GM10248 (cell line): ENCODE measurements at regions not wholly inside any gene's neighbourhood (a gene's known extent, or its start where the extent isn't known, plus 50 kb on each side); places are given as distances from the start of the nearest gene placed in this dataset.
"Not testable (repeated sequence)": the region's sequence is repeated elsewhere in the genome, so short reads cannot be mapped to it uniquely, and the experiment has no call there.

Source experiments
- CTCF ChIA-PET: fragments of 300-600 bp; sonication (Branson Sonifier 250); formaldehyde crosslinking; extraction: SDS; loops from one replicate; lab custom pipeline; 2021; ENCODE audit warnings: antibody characterized with exemption; lab: Yijun Ruan, JAX
- POLR2A ChIA-PET: fragments of 350-650 bp; sonication (Branson Sonifier 250); formaldehyde crosslinking; extraction: SDS; loops from one replicate; lab custom pipeline; 2020; ENCODE audit warnings: antibody characterized with exemption; lab: Yijun Ruan, JAX
- DNase-seq: peaks from one replicate; pipeline ENCODE4 v3.0.0; 2012; ENCODE audit errors: extremely low spot score
- CTCF ChIP-seq: IDR thresholded peaks from 2 replicates; pipeline ENCODE4 v1.5.1; 2012; ENCODE audit warnings: mild to moderate bottlenecking, low read depth; ENCODE audit errors: extremely low read depth, missing control alignments, control extremely low read depth

DNA sequence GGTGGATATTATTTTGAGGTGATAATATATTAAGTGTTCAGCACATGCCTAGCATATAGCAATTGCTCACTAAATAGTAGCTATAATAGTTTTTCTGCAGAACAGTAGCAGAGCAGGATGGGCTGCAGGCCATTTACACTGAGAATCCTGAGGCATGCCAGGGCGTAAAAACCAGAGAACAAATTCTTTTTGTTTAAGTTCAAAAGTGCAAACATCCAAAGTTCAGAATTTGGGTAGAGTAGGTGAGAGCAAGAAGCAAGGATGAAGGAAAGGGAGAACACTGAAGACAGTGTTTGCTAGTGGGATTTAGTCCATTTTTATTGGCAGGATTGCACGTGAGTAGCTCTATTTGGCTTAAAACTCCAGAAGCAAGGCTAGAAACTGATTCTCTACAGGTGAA is 72.0 kb upstream of the RHOBTB1 start:
- no peak for DNase-seq
- TF ChIP-seq CTCF: no peak
- POLR2A ChIA-PET: no interaction called here
- CTCF ChIA-PET: no interaction called here

GRCh38 chr10:61010863-61011262 is 66.9 kb upstream of the RHOBTB1 start:
- POLR2A ChIA-PET: no interaction called here
- CTCF ChIA-PET: no interaction called here
- no peak for DNase-seq
- TF ChIP-seq CTCF: no peak

DNA sequence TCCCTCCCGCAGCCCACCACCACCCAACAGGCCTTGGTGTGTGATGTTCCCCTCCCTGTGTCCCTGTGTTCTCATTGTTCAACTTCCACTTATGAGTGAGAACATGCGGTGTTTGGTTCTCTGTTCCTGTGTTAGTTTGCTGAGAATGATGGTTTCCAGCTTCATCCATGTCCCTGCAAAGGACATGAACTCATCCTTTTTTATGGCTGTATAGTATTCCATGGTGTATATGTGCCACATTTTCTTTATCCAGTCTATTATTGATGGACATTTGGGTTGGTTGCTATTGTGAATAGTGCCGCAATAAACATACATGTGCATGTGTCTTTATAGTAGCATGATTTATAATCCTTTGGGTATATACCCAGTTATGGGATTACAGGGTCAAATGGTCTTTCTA is 59.1 kb upstream of the RHOBTB1 start:
- POLR2A ChIA-PET, CTCF ChIA-PET, DNase-seq: not testable (repeated sequence)

GRCh38 chr10:61001731-61002122 is 57.7 kb upstream of the RHOBTB1 start:
- DNase-seq: no peak
- ChIA-PET POLR2A (no interaction called here), CTCF (no interaction called here)
- TF ChIP-seq CTCF: no peak

GRCh38 chr10:61000769-61001730 is 57.1 kb upstream of the RHOBTB1 start:
- no peak for TF ChIP-seq CTCF
- POLR2A ChIA-PET: no interaction called here
- CTCF ChIA-PET: no interaction called here
- no peak for DNase-seq

GRCh38 chr10:60998932-60999331 is 54.9 kb upstream of the RHOBTB1 start:
- ChIA-PET POLR2A (no interaction called here), CTCF (no interaction called here)
- DNase-seq: no peak
- no peak for TF ChIP-seq CTCF

DNA sequence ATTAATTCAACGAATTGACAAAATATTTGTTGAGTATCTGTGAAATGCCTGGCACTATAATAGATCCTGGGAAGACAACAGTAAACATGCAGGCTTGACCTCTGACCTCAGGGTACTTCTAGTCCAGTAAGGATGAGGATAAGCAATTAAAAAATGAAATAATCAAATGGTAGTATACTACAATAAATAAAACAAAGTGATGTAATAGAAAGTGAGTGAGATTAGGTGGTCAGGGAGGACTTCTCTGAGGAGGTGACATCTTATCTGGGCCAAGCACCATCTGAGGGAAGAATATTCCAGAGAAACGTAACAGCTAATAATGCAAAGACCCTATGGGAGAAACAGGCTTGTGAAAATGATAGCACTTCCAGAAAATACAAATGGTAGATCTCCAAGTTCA is 50.1 kb upstream of the RHOBTB1 start:
- POLR2A ChIA-PET: no interaction called here
- no peak for TF ChIP-seq CTCF
- no peak for DNase-seq
- CTCF ChIA-PET: no interaction called here
